GM12878 (cell line): ENCODE measurements at regions not wholly inside any gene's neighbourhood (a gene's known extent, or its start where the extent isn't known, plus 50 kb on each side); places are given as distances from the start of the nearest gene placed in this dataset.

Source experiments
- EP300 ChIP-seq, 2 experiments: fragments of 150-350 bp in 1 of 2; IDR thresholded peaks; 2 replicates each; pipeline ENCODE4 v1.6.1; 2011 to 2012; ENCODE audit warnings: low read depth in 2 of 2, low read length in 2 of 2, borderline replicate concordance in 1 of 2, improper control_type of control experiment in 1 of 2, inconsistent platforms in 1 of 2; ENCODE audit not compliant: control insufficient read depth in 1 of 2
- MYB ChIP-seq: fragments of 150-350 bp; IDR thresholded peaks from 2 replicates; pipeline ENCODE4 v1.6.1; 2014; ENCODE audit warnings: mild to moderate bottlenecking, low read depth, low read length, borderline replicate concordance
- POLR2AphosphoS5 ChIP-seq: IDR thresholded peaks from 2 replicates; pipeline ENCODE4 v1.6.1; 2011; ENCODE audit warnings: mild to moderate bottlenecking, low read length, inconsistent platforms
- TF ChIP-seq, protein P1 (sequence below), 3 experiments: IDR thresholded peaks in 2 of 3; conservative IDR thresholded peaks in 1 of 3; 2 replicates each; pipeline ENCODE4 v1.5.1; 2011; ENCODE audit warnings: low read depth in 3 of 3, low read length in 3 of 3, mild to moderate bottlenecking in 3 of 3, control low read depth in 2 of 3, moderate library complexity in 2 of 3, inconsistent platforms in 1 of 3, mixed read lengths in 1 of 3; ENCODE audit not compliant: control insufficient read depth in 2 of 3, insufficient read depth in 1 of 3; ENCODE audit errors: extremely low read depth in 1 of 3
- TF ChIP-seq, protein P2 (sequence below): fragments of 450-650 bp; IDR thresholded peaks from 2 replicates; pipeline ENCODE4 v1.6.1; 2017; ENCODE audit warnings: mild to moderate bottlenecking

DNA sequence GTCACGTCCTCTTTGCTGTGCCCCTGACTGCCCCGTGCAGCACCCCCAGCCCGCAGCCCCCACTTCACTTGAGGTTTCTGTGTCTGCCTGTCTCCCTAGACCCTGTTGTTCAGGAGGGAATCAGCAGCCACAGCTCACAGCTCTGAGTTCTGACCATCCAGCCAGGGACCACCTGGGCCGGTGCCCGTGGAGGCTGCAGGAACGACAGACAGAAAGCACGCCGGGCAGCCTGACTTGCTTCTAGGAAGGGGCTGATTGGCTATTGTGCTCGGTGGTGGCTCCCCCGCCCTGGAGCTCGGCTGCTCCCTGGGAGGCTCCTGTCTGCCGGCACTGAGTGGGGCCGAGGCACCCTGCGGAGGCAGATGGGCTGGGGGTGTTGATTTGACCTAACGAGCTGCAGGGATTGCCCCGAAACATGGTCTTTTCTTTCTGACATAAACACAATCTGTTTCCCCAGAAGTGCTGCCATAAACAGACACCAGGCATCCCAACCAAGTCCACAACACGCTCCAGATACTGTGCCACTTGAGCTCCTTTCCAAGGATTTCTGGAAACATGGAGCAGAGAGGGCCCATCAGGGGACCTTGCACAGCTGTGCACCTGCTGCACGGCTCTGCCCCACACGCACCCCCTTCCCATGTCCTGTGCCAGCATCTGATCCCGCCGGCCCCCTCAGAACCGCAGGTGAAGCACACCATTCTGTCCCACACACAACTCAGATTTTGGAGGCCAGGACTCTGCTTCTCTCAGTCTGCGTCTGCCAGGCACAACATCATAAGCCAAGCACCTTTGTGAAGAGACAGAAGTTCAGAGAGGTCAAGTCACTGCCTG lies 855.9 kb downstream of the TBC1D22A start:
- TF ChIP-seq POLR2AphosphoS5 (no peak), EP300 (IDR thresholded peaks at IDR 0.05; ENCODE audit: borderline replicate concordance in 1 of 2, control insufficient read depth in 1 of 2, low read depth in 2 of 2, low read length in 2 of 2) (no peak), MYB (no peak)
- TF ChIP-seq, protein P1, sequence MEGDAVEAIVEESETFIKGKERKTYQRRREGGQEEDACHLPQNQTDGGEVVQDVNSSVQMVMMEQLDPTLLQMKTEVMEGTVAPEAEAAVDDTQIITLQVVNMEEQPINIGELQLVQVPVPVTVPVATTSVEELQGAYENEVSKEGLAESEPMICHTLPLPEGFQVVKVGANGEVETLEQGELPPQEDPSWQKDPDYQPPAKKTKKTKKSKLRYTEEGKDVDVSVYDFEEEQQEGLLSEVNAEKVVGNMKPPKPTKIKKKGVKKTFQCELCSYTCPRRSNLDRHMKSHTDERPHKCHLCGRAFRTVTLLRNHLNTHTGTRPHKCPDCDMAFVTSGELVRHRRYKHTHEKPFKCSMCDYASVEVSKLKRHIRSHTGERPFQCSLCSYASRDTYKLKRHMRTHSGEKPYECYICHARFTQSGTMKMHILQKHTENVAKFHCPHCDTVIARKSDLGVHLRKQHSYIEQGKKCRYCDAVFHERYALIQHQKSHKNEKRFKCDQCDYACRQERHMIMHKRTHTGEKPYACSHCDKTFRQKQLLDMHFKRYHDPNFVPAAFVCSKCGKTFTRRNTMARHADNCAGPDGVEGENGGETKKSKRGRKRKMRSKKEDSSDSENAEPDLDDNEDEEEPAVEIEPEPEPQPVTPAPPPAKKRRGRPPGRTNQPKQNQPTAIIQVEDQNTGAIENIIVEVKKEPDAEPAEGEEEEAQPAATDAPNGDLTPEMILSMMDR (IDR thresholded peaks at IDR 0.05 in 2 of 3, conservative IDR thresholded peaks at IDR 0.05 in 1 of 3; ENCODE audit: control insufficient read depth in 2 of 3, extremely low read depth in 1 of 3, insufficient read depth in 1 of 3, low read depth in 3 of 3, low read length in 3 of 3) = no peak
- TF ChIP-seq, protein P2, sequence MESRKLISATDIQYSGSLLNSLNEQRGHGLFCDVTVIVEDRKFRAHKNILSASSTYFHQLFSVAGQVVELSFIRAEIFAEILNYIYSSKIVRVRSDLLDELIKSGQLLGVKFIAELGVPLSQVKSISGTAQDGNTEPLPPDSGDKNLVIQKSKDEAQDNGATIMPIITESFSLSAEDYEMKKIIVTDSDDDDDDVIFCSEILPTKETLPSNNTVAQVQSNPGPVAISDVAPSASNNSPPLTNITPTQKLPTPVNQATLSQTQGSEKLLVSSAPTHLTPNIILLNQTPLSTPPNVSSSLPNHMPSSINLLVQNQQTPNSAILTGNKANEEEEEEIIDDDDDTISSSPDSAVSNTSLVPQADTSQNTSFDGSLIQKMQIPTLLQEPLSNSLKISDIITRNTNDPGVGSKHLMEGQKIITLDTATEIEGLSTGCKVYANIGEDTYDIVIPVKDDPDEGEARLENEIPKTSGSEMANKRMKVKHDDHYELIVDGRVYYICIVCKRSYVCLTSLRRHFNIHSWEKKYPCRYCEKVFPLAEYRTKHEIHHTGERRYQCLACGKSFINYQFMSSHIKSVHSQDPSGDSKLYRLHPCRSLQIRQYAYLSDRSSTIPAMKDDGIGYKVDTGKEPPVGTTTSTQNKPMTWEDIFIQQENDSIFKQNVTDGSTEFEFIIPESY = no peak
